ENCODE measurements at regions not wholly inside any gene's neighbourhood (a gene's known extent, or its start where the extent isn't known, plus 50 kb on each side); places are given as distances from the start of the nearest gene placed in this dataset.

DNA sequence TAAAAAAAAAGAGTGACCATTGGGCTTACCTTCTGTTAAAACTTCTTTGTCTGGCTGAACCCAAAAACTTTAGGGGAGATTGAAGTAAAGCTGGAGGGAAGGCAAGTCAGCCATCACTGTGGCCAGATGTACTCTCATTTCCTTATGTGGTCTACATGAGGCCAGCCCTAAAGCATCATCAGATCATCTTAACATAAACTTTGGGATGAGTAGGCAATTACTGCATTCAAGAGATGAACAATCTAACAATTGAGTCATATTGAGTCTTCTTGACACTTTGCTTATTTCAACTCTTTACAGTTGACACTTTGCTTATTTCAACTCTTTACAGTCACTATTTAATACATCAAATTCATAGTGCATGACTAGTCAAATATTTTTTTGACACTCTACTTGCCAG, 155.6 kb downstream of the QPCT start:
- Histone ChIP-seq H4K20me1 (ENCODE audit: insufficient read depth, low read length) (no peaks in the 10 kb centered on the region), H2AFZ (ENCODE audit: low read length) (no peak overlapping the region), H3K9me2 (ENCODE audit: low read depth, low read length) (no peaks in the 10 kb centered on the region), H3K4me1 (ENCODE audit: insufficient read depth, low read length, severe bottlenecking) (no peaks in the 10 kb centered on the region), H3K9ac (ENCODE audit: low read length) (no peak overlapping the region), H3K27ac (ENCODE audit: low read depth, low read length, poor library complexity, severe bottlenecking) (no peak overlapping the region), H3K27me3 (ENCODE audit: insufficient read depth, low read length) (no peaks in the 10 kb centered on the region), H3K4me2 (ENCODE audit: low read length) (no peak overlapping the region), H3K36me3 (ENCODE audit: insufficient read depth, low read length) (no peaks in the 10 kb centered on the region), H3K4me3 (ENCODE audit: low read depth, low read length, poor library complexity, severe bottlenecking) (no peak overlapping the region), H3F3A (ENCODE audit: insufficient read depth, low read length) (no peaks in the 10 kb centered on the region), H3K9me3 (ENCODE audit: low read length) (no peaks in the 10 kb centered on the region), H3K79me2 (ENCODE audit: insufficient read depth, low read length) (no peaks in the 10 kb centered on the region)
- no peak for TF ChIP-seq EZH2 (IDR thresholded peaks at IDR 0.05; ENCODE audit: borderline replicate concordance, low read length)
- TF ChIP-seq, protein P1, sequence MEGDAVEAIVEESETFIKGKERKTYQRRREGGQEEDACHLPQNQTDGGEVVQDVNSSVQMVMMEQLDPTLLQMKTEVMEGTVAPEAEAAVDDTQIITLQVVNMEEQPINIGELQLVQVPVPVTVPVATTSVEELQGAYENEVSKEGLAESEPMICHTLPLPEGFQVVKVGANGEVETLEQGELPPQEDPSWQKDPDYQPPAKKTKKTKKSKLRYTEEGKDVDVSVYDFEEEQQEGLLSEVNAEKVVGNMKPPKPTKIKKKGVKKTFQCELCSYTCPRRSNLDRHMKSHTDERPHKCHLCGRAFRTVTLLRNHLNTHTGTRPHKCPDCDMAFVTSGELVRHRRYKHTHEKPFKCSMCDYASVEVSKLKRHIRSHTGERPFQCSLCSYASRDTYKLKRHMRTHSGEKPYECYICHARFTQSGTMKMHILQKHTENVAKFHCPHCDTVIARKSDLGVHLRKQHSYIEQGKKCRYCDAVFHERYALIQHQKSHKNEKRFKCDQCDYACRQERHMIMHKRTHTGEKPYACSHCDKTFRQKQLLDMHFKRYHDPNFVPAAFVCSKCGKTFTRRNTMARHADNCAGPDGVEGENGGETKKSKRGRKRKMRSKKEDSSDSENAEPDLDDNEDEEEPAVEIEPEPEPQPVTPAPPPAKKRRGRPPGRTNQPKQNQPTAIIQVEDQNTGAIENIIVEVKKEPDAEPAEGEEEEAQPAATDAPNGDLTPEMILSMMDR (IDR thresholded peaks at IDR 0.05; ENCODE audit: low read length): no peak

DNA sequence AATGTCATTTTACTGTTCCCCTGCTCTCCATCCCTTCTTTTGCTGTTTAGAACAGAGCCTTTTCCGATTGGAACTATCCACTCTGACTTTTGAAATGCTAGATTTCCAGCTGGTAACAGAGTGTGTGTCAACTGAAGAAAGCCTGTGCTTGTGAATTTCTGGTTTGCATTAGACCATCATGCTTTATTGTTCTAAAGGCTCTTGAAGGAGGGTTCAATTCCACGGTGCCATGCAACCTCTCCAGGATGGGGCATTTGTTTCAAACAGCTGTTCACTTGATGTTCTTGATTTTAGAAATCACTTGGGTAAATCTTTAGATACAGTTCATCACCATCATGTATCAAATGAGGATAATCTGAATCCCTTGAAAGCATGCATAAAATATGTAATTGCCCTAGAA, 156.7 kb downstream of the QPCT start:
- H3K4me3 ChIP-seq (ENCODE audit: low read depth, low read length, poor library complexity, severe bottlenecking): no peak overlapping the region
- H3K9me3 ChIP-seq (ENCODE audit: low read length): no peaks in the 10 kb centered on the region
- H3K27ac ChIP-seq (ENCODE audit: low read depth, low read length, poor library complexity, severe bottlenecking): no peak overlapping the region
- H3K9ac ChIP-seq (ENCODE audit: low read length): no peak overlapping the region
- no peaks in the 10 kb centered on the region for H3K79me2 ChIP-seq (ENCODE audit: insufficient read depth, low read length)
- no peaks in the 10 kb centered on the region for H4K20me1 ChIP-seq (ENCODE audit: insufficient read depth, low read length)
- H2AFZ ChIP-seq (ENCODE audit: low read length): no peak overlapping the region
- no peaks in the 10 kb centered on the region for H3K27me3 ChIP-seq (ENCODE audit: insufficient read depth, low read length)
- no peak overlapping the region for H3K4me2 ChIP-seq (ENCODE audit: low read length)
- H3K4me1 ChIP-seq (ENCODE audit: insufficient read depth, low read length, severe bottlenecking): no peaks in the 10 kb centered on the region
- H3K36me3 ChIP-seq (ENCODE audit: insufficient read depth, low read length): no peaks in the 10 kb centered on the region
- TF ChIP-seq, protein P1 (IDR thresholded peaks at IDR 0.05; ENCODE audit: low read length): no peak
- TF ChIP-seq EZH2 (IDR thresholded peaks at IDR 0.05; ENCODE audit: borderline replicate concordance, low read length): no peak
- no peaks in the 10 kb centered on the region for H3K9me2 ChIP-seq (ENCODE audit: low read depth, low read length)
- no peaks in the 10 kb centered on the region for H3F3A ChIP-seq (ENCODE audit: insufficient read depth, low read length)

DNA sequence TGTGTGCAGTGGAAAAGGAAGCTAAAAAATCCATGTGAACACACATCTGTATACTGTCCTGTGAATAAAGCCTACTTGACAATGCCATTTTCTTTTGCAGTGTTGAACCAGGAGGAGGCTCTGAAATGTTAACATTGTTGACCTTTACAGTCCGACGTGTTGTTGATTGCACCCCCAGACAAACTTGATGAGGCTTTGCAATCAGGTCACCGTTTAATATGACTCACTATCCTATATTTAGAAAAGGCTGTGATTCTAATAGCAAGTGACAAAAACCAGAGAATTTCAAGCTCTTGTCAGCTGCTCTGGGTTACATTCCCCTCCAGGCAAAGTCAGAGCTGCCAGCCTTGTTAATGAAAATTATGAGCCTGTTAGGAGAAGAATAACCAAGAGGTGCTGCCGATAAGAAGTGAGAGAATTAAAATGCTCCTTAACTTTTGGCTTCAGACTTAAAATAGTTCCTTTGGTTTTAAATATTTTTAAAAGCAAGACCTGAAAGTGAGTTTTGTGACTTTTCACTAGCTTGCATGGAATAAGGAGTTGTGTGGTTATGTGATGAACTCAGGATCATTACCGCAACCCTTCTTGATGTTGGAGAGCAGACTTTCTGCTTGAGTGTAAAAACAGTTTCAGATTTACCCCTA, 162.1 kb downstream of the QPCT start:
- Histone ChIP-seq H3K36me3 (ENCODE audit: insufficient read depth, low read length) (no peaks in the 10 kb centered on the region), H3K27me3 (ENCODE audit: insufficient read depth, low read length) (no peaks in the 10 kb centered on the region), H3K27ac (ENCODE audit: low read depth, low read length, poor library complexity, severe bottlenecking) (no peak overlapping the region), H3K9me2 (ENCODE audit: low read depth, low read length) (no peaks in the 10 kb centered on the region), H3K4me3 (ENCODE audit: low read depth, low read length, poor library complexity, severe bottlenecking) (no peak overlapping the region), H3K9me3 (ENCODE audit: low read length) (no peaks in the 10 kb centered on the region), H3K4me1 (ENCODE audit: insufficient read depth, low read length, severe bottlenecking) (no peaks in the 10 kb centered on the region), H2AFZ (ENCODE audit: low read length) (no peak overlapping the region), H3K79me2 (ENCODE audit: insufficient read depth, low read length) (no peaks in the 10 kb centered on the region), H3K9ac (ENCODE audit: low read length) (no peak overlapping the region), H3K4me2 (ENCODE audit: low read length) (no peak overlapping the region), H4K20me1 (ENCODE audit: insufficient read depth, low read length) (no peaks in the 10 kb centered on the region), H3F3A (ENCODE audit: insufficient read depth, low read length) (no peaks in the 10 kb centered on the region)
- TF ChIP-seq, protein P1 (IDR thresholded peaks at IDR 0.05; ENCODE audit: low read length): no peak
- no peak for TF ChIP-seq EZH2 (IDR thresholded peaks at IDR 0.05; ENCODE audit: borderline replicate concordance, low read length)
